GM18519 (cell line): ENCODE measurements at regions not wholly inside any gene's neighbourhood (a gene's known extent, or its start where the extent isn't known, plus 50 kb on each side); places are given as distances from the start of the nearest gene placed in this dataset.

Source experiments
- ATAC-seq: cut with Tn5 transposase; IDR thresholded peaks from one replicate; pipeline ENCODE4 v1.9.1; 2021; ENCODE audit warnings: mild to moderate bottlenecking, moderate library complexity; ENCODE audit not compliant: unreplicated experiment, low FRiP score

DNA sequence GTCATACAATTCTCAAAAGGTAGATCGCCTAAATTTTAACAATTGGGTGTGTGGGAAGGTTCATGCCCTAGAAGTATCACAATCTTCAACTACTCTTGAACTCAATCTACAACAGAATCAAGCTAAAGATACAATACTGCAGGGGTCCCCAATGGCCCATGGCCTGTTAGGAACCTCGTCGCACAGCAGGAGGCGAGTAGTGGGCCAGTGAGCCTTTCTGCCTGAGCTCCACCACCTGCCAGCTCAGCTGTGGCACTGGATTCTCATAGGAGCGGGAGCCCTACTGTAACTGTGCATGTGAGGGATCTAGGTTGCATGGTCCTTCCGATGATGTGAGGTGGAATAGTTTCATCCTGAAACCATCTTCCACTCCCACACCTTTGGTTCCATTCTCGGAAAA is 230.6 kb downstream of the KLF12 start:
- no peak for ATAC-seq

DNA sequence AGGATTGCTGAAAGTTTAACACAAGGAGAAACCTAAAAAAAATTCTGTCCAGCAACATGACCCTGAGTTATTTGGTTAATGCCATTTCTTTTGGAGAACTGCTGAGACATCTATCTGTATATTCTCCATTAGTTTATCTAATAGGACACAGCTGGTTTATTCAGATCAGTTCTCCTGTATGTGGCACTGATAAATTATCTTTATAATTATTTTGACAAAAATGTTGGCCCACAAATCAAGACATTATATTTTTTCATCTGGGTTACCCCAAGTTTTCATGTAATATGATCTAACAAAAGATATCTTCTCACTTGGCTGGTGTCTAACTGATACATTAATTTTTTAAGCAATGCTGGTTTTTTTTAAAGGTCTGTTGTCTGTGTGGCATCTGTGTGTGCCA is 231.4 kb downstream of the KLF12 start:
- no peak for ATAC-seq

DNA sequence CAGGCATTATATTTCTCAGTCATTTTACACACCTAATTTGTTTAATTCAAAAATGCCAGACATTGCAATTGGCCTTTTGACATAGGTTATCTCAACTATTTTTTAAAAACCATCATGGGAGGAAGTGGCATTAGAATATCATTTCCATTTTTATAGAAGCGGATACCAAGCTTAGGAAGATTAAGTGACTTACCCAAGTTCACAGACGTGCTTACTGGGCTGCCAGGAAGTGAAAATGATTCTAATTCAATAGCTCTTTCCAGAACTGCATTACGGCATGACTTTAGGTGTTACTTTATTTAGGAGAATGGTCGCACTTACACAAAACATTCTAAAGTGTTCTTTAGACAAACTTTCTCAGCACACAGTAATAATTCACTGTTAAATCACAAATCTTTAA is 231.9 kb downstream of the KLF12 start:
- ATAC-seq = no peak

DNA sequence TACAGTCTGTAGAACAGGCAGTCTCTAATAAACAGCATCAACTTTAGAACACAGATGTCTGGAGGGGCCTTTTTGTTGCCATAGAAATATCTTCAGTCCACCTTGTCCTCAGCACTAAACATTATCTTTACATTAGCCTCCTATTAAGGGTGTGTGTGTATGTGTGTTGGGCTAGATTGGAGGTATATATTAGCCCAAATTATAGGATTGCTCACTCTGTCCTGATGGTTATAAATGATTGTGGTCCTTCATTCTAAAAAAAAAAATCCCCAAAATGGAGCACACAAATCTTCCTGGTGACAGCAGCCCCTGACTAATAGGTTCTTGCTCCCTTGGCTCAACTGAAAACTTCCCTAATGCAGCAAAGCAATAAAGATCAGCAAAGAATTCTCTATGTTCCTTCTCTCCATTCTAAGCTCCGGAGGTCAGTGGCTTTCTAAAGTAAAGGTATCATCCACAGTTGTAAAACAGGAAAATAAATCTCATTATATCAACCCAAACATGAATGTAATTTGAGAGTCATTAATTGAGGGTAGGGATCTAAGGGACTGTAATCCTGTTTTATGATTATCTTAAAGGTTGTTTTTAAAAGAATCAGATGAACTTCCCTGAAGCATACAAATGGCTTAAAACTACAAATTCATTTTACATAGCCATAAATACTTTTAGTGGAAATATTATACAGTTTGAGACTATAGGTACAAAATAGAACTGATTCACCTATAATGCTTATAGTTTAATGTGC is 232.7 kb downstream of the KLF12 start:
- no peak for ATAC-seq

DNA sequence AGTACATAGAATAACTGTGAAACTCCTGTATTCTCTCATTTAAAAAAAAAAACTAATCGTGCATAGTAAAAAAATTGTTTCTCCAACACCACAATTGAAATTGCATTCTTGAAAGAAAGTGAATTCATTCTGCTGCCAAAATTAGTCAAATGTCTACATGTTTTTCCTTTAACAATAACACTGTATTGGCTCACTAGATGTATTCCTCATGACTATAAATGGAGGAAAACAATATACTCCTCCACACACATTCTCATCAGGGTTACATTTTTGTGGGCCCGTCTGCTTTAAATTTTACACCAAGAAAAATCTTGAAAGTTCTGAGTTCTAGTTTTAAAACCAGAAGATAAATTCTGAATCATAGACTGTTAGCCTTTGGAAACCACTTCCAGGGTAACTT is 233.6 kb downstream of the KLF12 start:
- ATAC-seq = no peak

DNA sequence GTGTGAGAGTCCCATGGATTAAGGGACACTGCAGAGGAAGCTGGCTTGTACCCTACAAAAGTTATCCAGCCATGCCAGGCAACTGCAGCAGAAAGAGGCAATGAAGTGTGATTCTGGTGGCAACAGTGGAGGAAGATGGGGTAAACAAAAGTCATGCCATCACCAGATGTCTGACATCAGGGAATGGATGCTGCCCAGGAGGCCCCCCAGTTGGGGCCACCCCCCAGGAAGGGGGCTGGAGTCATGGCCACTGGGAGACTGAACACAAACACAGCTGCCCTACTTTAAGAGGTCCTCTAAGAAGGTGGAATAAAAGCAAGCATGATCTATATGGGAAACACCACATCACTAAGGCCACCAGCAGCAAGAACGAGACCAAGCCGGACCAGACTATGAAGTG is 235.3 kb downstream of the KLF12 start:
- ATAC-seq = no peak

DNA sequence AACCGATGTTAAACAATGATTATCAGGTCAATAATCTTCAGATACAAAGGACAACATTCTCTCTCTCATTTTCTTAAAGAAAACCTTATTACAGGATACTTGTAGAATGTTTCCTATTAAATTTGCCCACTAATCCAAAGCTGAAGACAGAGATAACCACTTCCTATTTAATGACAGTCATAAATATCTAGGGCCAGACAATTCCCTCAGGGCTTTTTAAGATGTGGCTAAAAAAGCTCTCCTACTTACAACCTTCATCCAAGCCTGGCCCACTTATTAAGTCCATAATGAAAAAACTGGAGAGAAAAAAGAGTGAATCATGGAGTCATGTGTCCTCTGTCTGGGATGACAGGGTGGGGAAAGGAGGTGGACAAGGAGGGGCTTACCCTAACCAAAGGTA is 235.9 kb downstream of the KLF12 start:
- no peak for ATAC-seq

DNA sequence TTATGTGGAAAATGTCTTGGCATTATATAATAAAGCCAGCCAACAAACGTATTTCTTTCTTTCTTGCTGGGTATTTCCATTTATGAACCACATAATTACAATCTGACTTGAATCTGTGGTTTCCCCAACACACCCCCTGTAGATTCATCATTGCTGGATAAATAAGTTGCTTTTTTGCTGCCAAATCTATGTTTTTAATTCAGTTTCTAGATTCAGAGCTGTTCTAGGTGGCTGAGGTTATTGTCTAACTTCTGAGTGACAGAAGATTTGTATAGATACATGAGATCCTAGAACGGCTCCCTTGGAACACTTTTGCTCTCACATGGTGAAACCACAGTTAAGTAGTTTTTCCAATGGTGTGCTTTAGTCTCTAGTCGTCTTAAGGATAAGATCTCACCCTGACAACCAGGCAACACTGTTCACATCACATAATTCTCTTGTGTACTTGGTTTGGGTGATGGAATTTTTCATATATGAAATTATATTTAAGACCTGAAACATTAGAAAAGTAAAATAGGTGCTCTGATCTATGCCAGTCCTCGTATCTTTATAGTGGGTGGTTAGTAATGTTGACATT is 239.1 kb downstream of the KLF12 start:
- no peak for ATAC-seq

DNA sequence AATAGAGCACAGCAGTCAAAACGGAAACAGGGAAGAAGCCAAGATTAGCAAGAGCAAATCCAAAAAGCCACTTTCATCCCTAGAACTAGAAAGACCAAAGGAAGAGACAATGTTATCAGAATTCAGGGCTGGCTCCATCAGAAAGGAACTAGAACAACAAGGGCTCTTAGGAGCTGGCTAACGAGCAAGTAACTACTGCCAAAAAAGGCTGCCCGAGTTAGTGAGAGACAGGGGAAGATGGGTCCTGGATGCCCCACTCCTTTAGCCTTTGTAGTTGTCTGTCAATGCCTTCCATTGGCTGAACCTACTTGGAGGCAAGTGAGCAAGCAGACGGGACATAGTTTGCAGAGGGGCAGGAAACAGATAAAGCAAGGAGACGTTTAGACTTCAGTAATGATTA is 240.4 kb downstream of the KLF12 start:
- no peak for ATAC-seq

DNA sequence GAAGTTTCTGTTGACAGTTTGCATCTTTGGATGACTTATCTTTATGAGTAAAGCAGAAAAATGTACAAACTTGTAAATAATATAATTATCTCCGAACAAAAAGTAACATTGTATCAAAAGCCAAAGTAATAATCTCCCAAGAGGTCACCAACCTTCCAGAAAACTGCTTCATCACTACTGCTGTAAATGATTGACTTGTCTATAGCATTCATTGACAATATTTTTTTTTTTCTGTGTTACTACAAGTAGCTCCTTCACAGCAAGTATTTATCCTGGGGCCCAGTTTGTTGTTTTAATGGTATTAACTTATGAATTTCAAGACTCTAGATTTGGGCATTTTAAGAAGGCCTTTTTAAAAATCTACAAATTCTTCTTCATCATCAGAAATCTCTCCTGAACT is 242.4 kb downstream of the KLF12 start:
- ATAC-seq = no peak

DNA sequence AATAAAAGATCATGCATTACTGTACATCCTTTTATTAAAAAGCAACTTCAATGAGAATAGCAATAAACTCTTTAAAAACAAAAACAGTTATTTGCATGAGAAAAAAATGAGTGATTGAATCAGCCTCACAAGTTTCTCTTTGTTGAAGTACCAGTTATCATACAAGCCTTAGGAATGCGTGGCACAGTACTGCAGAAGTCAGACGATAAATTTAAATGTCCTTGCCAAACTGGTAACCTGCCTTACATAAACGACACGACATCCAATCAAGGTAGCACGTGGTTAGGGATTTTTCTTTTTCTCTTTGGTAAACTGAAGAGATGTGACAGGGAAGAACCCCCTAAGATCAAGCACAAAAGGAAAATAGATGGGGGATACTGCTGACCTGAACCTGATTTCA is 251.0 kb downstream of the KLF12 start:
- no peak for ATAC-seq

DNA sequence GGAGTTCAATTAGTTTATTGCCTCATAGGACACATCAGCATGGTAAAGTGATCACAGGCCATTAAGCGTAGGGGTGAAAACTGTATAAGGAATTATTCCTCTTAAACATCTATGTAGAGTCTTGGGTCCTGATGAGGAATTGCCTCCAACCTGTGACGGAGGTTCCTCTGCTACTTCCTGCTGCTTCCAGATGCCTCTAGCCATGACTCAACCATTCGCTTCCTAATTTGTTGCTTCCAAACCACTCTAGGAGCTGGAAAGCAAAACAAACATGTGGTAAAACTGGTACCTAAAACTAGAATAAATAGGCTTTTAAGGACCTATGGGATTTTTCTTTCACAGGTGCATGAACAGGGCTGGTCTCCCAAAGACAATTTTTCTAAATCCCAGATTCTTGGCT is 253.8 kb downstream of the KLF12 start:
- ATAC-seq = no peak

DNA sequence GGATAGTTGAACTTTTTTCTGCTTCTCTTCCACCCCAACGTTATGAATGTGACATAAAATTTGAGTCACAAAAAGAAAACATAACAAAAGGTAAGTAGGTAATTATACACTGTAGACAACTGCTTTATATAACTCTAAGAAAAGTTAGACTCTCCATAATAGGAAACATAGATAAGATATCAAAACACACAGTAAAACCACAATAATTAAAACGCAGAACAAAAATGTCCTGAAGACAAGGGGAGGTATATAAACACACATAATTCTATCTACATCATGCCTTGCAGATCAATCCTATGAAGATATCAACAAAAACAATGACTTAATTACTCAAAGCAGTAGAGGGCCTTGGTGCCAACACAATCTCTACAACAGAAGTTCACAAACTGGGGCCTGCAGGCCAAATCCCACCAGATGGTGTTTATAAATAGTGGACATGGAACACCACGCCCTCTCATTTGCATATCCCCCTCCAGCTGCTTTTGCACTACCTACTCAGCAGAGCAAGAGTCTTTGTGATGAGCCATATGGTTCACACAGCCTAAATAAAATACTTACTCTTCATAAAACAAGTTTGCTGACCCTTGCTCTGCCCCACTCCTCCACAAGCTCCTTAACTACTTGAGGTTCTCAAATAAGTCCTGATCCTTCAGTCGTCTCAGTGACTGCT is 254.7 kb downstream of the KLF12 start:
- ATAC-seq = no peak

DNA sequence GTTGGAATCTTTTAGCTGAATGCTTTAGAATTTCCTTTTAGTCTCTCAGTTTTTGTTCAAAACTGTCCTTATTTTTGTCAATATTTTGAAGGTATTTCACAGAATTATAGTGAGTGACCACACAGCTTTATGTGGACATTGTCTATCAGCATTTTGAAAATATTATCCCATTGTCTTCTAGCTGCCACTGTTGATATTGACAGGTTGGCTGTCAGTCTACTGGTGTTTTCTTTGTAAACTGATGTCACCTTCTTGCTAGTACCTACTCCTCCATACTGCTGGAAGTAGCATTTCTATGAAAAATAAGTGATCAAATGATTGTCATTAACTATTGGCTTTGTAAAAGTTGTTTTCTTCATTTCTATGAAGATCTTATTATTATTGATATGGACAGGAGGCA is 256.8 kb downstream of the KLF12 start:
- no peak for ATAC-seq

DNA sequence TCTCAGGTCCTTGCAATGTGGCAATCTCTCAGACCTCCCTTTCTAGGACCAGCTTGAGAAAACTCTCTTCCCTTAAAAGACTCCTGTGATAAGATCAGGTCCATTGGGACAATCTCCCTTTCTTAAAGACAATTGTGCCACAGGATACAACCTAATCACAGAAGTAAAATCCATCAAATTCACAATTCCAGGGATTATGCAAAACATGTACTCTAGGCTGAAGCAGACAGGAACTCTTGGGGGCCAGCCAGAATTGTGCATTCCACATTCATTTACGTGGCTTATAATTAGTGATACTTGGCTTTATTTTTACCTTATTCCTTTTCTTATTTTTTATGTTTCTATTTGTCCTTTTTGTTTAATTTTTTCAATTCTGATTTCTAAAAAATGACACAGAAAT is 257.9 kb downstream of the KLF12 start:
- ATAC-seq = no peak

DNA sequence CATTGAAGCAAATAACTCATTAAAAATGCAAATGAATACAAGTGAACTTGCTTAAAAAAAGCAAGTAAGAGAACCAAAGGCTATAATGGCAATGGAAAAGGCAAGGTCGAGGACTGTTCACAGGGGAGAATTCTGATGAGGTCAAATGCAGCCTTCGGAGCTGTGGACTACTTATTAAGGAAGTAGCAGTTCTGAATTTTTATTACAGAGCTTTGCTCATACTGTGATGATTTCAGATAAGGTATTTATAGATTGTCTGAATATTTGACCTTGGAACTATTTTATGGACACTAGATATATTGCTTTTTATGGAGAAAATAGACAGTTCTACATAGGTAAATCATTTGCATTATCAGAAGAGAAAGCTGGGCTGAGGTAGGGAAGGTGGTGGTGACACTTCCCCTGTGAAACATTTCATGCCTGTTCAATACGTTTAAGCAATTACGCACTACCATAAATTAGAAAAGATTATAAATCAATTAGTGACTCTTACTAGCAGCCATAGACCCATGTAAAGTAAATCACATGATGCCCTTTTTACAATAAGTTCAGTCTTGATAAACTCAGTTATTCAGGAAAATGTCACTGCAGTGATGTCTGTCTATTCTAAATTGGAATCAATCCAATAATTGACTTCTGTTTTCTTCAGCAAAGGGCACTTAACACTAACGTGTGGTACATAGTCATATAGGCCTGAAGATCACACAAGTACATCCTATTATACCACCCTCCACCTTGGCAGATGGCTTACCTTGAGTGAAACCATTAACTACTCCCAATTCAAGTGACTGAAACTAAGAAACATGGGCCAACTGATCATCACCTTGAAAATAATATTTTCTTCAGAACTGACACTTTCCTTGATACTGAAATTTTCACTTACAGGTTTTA is 260.0 kb downstream of the KLF12 start:
- no peak for ATAC-seq

DNA sequence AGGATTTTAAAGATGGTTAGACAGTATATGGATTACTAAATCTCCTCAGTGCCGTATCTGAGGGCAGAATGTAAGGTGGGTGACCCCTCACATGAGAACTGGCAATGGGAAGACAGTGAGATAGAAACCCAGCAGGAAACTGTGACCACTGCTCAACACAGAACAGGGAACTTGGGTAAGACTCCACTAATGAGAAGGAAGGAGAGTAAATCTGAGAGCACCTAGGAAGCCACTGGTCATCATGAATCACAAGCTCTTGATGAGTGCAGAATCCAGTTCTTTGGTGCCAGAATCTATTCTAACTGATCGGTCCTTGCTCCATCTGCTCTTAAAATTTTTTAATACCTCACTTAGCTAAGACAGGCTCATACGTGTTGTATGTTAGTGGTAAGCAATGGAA is 261.8 kb downstream of the KLF12 start:
- no peak for ATAC-seq

DNA sequence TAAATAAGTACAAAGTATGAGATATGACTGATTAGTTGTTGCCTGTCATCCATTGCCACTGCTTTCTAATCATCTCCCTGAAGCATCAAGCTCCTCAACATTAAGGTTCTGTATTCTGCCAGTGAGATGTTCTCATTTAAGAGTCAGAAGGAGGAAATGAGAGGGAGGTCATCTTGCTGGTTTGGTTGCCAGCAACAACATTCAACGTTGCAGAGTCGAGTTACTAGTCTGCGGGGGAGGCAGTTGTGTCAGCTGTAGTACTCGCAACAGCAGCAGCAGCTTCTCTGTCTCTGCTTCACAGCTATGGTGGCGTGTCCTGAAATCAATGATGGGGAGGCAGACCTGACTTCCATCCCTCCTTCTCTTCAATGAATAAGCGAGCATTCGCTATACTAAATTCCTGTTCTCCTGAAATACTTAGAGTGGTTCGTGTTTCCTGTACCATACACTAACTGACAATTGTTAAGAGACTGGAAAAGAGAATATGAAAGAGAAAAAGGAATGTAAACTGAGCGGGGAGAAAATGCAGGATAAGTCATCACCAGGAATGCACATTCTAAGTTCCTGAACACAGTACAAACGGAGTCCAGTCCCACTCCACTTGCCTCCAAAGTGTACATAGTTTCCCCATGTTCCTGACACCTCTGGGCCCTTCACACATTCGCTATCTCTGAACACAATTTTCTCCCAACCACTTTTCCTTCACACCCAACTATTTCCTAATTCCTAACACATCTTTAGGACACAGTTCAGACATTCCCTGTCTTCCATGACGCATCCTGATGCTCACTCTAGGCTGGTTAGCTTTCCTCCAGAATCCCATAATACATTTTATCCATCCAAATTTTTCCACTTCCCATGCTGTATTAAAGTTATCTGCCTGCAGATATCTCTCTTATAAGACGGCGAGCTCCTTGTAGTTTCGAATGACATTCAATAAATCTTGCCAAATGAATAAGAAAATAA is 263.0 kb downstream of the KLF12 start:
- peak; percentile 34 for ATAC-seq

DNA sequence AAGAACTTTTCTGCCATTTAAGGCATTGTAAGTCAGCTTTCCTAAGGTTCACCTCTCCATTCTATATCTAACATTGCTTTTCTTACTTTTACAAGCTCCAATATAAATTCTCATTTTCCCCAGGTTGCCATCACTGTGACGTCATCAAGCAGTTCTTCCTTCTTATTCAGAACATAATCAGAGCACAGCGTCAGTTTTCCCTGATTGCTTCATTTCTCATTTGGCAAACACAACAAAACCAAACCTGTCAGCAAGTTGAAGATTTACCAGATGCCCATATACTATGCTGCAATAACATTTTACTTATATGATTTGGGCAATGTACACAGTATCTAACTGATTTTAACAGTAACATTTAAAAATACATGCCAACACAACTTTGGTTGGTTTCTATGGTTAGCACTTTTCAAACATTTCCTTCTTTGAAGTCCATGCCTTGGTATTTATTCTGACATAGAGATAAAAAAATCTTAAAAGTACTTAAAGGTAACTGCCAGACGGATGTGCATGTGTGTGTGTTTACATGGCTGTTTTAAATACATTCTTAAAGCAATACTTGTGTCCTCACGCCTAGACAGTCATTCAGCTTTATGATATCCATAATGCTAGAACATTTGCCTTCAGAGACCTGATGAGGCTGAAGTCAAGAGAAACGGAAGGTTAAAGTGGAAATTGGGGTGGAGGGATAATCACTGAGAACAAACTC is 264.0 kb downstream of the KLF12 start:
- no peak for ATAC-seq
